ENCODE measurements at regions not wholly inside any gene's neighbourhood (a gene's known extent, or its start where the extent isn't known, plus 50 kb on each side); places are given as distances from the start of the nearest gene placed in this dataset.

GRCh38 chr10:30166929-30167328 lies 107.5 kb upstream of the JCAD start:
- TF ChIP-seq, protein P1, sequence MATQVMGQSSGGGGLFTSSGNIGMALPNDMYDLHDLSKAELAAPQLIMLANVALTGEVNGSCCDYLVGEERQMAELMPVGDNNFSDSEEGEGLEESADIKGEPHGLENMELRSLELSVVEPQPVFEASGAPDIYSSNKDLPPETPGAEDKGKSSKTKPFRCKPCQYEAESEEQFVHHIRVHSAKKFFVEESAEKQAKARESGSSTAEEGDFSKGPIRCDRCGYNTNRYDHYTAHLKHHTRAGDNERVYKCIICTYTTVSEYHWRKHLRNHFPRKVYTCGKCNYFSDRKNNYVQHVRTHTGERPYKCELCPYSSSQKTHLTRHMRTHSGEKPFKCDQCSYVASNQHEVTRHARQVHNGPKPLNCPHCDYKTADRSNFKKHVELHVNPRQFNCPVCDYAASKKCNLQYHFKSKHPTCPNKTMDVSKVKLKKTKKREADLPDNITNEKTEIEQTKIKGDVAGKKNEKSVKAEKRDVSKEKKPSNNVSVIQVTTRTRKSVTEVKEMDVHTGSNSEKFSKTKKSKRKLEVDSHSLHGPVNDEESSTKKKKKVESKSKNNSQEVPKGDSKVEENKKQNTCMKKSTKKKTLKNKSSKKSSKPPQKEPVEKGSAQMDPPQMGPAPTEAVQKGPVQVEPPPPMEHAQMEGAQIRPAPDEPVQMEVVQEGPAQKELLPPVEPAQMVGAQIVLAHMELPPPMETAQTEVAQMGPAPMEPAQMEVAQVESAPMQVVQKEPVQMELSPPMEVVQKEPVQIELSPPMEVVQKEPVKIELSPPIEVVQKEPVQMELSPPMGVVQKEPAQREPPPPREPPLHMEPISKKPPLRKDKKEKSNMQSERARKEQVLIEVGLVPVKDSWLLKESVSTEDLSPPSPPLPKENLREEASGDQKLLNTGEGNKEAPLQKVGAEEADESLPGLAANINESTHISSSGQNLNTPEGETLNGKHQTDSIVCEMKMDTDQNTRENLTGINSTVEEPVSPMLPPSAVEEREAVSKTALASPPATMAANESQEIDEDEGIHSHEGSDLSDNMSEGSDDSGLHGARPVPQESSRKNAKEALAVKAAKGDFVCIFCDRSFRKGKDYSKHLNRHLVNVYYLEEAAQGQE (tag by site-specific recombination; IDR thresholded peaks at IDR 0.05) = no peak
- TF ChIP-seq, protein P2, sequence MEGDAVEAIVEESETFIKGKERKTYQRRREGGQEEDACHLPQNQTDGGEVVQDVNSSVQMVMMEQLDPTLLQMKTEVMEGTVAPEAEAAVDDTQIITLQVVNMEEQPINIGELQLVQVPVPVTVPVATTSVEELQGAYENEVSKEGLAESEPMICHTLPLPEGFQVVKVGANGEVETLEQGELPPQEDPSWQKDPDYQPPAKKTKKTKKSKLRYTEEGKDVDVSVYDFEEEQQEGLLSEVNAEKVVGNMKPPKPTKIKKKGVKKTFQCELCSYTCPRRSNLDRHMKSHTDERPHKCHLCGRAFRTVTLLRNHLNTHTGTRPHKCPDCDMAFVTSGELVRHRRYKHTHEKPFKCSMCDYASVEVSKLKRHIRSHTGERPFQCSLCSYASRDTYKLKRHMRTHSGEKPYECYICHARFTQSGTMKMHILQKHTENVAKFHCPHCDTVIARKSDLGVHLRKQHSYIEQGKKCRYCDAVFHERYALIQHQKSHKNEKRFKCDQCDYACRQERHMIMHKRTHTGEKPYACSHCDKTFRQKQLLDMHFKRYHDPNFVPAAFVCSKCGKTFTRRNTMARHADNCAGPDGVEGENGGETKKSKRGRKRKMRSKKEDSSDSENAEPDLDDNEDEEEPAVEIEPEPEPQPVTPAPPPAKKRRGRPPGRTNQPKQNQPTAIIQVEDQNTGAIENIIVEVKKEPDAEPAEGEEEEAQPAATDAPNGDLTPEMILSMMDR (tag by site-specific recombination; IDR thresholded peaks at IDR 0.05) = no peak
- TF ChIP-seq ZNF639 (tag by site-specific recombination; IDR thresholded peaks at IDR 0.05) = no peak
- no peak for TF ChIP-seq ZBTB48 (tag by site-specific recombination; IDR thresholded peaks at IDR 0.05)
- TF ChIP-seq, protein P3, sequence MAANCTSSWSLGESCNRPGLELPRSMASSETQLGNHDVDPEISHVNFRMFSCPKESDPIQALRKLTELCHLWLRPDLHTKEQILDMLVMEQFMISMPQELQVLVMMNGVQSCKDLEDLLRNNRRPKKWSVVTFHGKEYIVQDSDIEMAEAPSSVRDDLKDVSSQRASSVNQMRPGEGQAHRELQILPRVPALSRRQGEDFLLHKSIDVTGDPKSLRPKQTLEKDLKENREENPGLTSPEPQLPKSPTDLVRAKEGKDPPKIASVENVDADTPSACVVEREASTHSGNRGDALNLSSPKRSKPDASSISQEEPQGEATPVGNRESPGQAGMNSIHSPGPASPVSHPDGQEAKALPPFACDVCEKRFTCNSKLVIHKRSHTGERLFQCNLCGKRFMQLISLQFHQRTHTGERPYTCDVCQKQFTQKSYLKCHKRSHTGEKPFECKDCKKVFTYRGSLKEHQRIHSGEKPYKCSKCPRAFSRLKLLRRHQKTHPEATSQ (tag by site-specific recombination; IDR thresholded peaks at IDR 0.05) = no peak
- TF ChIP-seq GLI2 (tag by site-specific recombination; IDR thresholded peaks at IDR 0.05; ENCODE audit: borderline replicate concordance, low read depth) = no peak
- no peak for TF ChIP-seq KLF16 (tag by site-specific recombination; IDR thresholded peaks at IDR 0.05)
- no peak for TF ChIP-seq GFI1B (tag by site-specific recombination; IDR thresholded peaks at IDR 0.05)
- TF ChIP-seq ZNF561 (tag by site-specific recombination; IDR thresholded peaks at IDR 0.05; ENCODE audit: borderline replicate concordance) = no peak

Measured in HEK293 (cell line).